MCF 10A (cell line): ENCODE measurements at regions not wholly inside any gene's neighbourhood (a gene's known extent, or its start where the extent isn't known, plus 50 kb on each side); places are given as distances from the start of the nearest gene placed in this dataset.

ENCODE experiments used
- BruUV-seq: library from RNA; stranded (reverse); fragments of 400-500 nt; replicated peaks from 2 replicates; lab custom pipeline; 2021; lab: Mats Ljungman, UMichigan
- CTCF ChIA-PET: fragments of 300-600 bp; sonication (Branson Sonifier 250); formaldehyde crosslinking; extraction: SDS; loops from one replicate; lab custom pipeline; 2021; ENCODE audit warnings: antibody characterized with exemption, inconsistent platforms; lab: Yijun Ruan, JAX
- POLR2A ChIA-PET: fragments of 300-600, 350-650 bp; sonication (Branson Sonifier 250); formaldehyde crosslinking; extraction: SDS; loops from one replicate; lab custom pipeline; 2020; ENCODE audit warnings: antibody characterized with exemption, inconsistent platforms; lab: Yijun Ruan, JAX
- DNase-seq: peaks from one replicate; pipeline ENCODE4 v3.0.0-alpha.2; 2018; ENCODE audit not compliant: unreplicated experiment
- H3K27ac Mint-ChIP-seq: one replicate; pipeline ENCODE4 v1.8.0; 2022; ENCODE audit warnings: mild to moderate bottlenecking, low read depth, mixed read lengths; ENCODE audit not compliant: unreplicated experiment
- H3K27me3 Mint-ChIP-seq: one replicate; pipeline ENCODE4 v1.8.0; 2022; ENCODE audit warnings: mixed read lengths; ENCODE audit not compliant: insufficient read depth, unreplicated experiment
- H3K36me3 Mint-ChIP-seq: one replicate; pipeline ENCODE4 v1.8.0; 2022; ENCODE audit warnings: mild to moderate bottlenecking, moderate library complexity, mixed read lengths; ENCODE audit not compliant: insufficient read depth, unreplicated experiment
- H3K4me1 Mint-ChIP-seq: one replicate; pipeline ENCODE4 v1.8.0; 2022; ENCODE audit warnings: mixed read lengths; ENCODE audit not compliant: insufficient read depth, unreplicated experiment
- H3K4me3 Mint-ChIP-seq: one replicate; pipeline ENCODE4 v1.8.0; 2022; ENCODE audit warnings: mild to moderate bottlenecking, moderate library complexity, mixed read lengths; ENCODE audit not compliant: unreplicated experiment
- H3K9me3 Mint-ChIP-seq: one replicate; pipeline ENCODE4 v1.8.0; 2022; ENCODE audit warnings: mixed read lengths; ENCODE audit not compliant: unreplicated experiment
- intact Hi-C: fragments of 100-400 bp; cut with micrococcal nuclease; formaldehyde crosslinking; loops from 2 replicates; pipeline ENCODE4 v1.14.1; 2022
- TF ChIP-seq, protein P1 (sequence below): fragments of 200-600 bp; IDR thresholded peaks from one replicate; pipeline ENCODE4 v1.8.0; 2022; ENCODE audit warnings: antibody characterized with exemption, mild to moderate bottlenecking; ENCODE audit not compliant: unreplicated experiment

DNA sequence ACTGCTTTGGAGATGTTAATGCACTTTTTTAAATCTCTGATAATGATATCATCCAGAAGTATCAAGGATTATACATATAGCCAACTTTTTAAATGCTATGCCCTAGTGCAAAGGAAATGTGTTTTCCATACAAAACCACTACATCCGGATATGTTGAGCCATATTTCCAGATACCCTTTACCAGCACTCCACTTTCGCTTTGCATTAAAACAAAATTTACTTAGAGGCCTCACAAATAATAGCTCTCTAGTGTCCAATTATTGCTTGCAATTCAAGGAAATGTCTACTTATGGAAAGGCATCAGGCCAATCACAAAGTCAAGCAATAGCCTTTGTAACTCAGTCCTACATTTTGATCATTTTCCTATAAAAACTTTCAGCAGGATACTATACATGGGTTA is 1072.8 kb upstream of the INTU start:
- Mint-ChIP-seq H3K4me1 (peaks cover 14% of the 10 kb centered on the region), H3K4me3 (no peak overlapping the region), H3K27me3 (no peaks in the 10 kb centered on the region), H3K36me3 (no peaks in the 10 kb centered on the region), H3K9me3 (peaks cover 7% of the 10 kb centered on the region), H3K27ac (no peak overlapping the region)
- intact Hi-C loops, result no loop called here
- TF ChIP-seq, protein P1, sequence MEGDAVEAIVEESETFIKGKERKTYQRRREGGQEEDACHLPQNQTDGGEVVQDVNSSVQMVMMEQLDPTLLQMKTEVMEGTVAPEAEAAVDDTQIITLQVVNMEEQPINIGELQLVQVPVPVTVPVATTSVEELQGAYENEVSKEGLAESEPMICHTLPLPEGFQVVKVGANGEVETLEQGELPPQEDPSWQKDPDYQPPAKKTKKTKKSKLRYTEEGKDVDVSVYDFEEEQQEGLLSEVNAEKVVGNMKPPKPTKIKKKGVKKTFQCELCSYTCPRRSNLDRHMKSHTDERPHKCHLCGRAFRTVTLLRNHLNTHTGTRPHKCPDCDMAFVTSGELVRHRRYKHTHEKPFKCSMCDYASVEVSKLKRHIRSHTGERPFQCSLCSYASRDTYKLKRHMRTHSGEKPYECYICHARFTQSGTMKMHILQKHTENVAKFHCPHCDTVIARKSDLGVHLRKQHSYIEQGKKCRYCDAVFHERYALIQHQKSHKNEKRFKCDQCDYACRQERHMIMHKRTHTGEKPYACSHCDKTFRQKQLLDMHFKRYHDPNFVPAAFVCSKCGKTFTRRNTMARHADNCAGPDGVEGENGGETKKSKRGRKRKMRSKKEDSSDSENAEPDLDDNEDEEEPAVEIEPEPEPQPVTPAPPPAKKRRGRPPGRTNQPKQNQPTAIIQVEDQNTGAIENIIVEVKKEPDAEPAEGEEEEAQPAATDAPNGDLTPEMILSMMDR, result no peak
- no peak for DNase-seq
- no TSS peak for BruUV-seq
- POLR2A ChIA-PET, result no interaction called here
- CTCF ChIA-PET, result no interaction called here

DNA sequence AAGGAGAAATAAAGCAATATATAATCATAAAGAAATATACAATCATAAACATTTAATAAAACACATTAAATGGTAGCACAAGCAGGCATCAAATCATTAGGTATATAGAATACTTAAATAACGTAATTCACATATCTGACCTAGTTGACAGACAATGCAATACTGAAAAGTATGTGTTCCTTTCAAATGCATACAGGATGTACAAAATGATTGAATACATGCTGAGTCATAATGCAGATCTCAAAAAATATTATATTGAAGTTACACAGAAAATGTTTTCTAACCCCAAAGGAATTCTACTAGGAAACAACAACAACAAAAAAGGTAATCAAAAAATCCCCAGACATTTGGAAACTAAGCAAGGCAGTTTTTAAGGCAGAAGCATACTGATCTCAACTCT is 1072.0 kb upstream of the INTU start:
- H3K27ac Mint-ChIP-seq, result no peak overlapping the region
- DNase-seq, result no peak
- H3K27me3 Mint-ChIP-seq, result no peaks in the 10 kb centered on the region
- TF ChIP-seq, protein P1, result no peak
- peaks cover 7% of the 10 kb centered on the region for H3K9me3 Mint-ChIP-seq
- CTCF ChIA-PET, result no interaction called here
- H3K4me1 Mint-ChIP-seq, result peaks cover 14% of the 10 kb centered on the region
- no peaks in the 10 kb centered on the region for H3K36me3 Mint-ChIP-seq
- H3K4me3 Mint-ChIP-seq, result no peak overlapping the region
- intact Hi-C loops, result no loop called here
- POLR2A ChIA-PET, result no interaction called here
- BruUV-seq, result no TSS peak

DNA sequence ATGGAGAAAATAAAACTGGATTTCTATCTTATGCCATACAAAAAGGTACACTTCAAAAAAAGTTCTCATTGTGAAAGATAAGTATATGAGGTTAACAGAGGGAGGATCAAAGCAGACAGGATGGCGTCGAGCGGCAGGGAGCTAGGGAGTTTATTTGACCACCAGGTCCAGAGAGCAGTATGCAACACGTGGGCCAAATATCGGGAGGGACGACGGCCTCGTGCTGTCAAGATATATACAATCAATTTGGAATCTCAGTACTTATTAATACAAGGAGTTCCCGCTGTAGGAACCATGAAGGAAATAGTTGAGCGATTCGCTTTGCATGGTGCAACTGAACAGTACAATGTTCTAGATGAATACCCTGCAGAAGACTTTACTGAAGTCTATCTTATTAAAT is 1069.4 kb upstream of the INTU start:
- POLR2A ChIA-PET, result no interaction called here
- no peak for DNase-seq
- Mint-ChIP-seq H3K27me3 (no peaks in the 10 kb centered on the region), H3K36me3 (no peaks in the 10 kb centered on the region), H3K4me3 (no peak overlapping the region), H3K9me3 (peaks cover 7% of the 10 kb centered on the region), H3K27ac (no peak overlapping the region), H3K4me1 (peaks cover 14% of the 10 kb centered on the region)
- BruUV-seq, result no TSS peak
- TF ChIP-seq, protein P1, result no peak
- CTCF ChIA-PET, result no interaction called here
- intact Hi-C loops, result no loop called here

DNA sequence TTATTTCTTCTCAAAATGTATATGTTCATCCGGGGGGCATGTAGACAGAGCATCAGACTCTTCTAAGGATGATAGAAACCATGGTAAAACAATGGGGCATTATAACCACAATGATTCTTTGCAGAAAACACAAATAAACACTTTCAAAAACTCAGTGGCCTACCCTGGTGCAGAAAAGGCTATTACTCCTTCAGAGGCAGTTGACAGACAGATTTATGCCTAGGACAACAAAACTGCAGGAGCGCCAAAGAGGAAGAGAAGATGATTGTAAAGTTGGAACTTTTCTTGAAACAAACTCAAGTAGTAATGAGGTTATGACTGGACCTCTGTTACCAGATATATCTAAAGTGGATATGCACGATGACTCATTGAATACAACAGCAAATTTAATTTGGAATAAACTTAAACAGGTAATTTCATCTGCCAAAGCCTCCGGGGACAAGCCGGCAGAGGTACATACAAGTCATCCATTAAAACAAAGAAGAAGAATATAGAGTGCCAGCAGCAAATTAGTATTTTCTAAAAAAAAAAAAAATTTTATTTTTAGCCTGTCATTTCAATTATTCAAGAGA is 1068.4 kb upstream of the INTU start:
- POLR2A ChIA-PET, result no interaction called here
- no peaks in the 10 kb centered on the region for H3K36me3 Mint-ChIP-seq
- TF ChIP-seq, protein P1, result no peak
- H3K4me1 Mint-ChIP-seq, result peaks cover 14% of the 10 kb centered on the region
- no TSS peak for BruUV-seq
- CTCF ChIA-PET, result no interaction called here
- H3K4me3 Mint-ChIP-seq, result no peak overlapping the region
- no peak overlapping the region for H3K27ac Mint-ChIP-seq
- H3K27me3 Mint-ChIP-seq, result no peaks in the 10 kb centered on the region
- no peak for DNase-seq
- H3K9me3 Mint-ChIP-seq, result peaks cover 7% of the 10 kb centered on the region
- intact Hi-C loops, result no loop called here
